ENCODE measurements at regions not wholly inside any gene's neighbourhood (a gene's known extent, or its start where the extent isn't known, plus 50 kb on each side); places are given as distances from the start of the nearest gene placed in this dataset.

DNA sequence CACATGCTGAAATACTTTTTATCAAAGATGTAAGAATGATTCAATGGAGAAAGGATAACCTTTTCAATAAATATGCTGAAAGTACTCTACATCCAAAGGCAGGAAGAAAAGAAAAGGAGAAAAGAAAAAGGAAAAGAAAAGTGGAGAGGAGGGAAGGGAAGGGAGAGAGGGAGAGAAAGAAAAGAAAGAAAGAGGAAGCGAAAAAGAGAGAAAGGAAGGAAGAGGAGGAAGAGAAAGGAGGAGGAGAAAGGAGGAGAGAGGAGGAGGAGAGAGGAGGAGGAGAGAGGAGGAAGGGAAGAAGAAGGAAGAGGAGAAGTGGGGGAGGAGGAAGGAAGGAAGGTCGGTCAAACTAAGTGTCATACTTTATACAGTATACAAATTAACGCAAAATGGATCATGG lies 297.4 kb upstream of the HSF2 start:
- TF ChIP-seq CTCF (IDR thresholded peaks at IDR 0.05) = no peak
- TF ChIP-seq POLR2AphosphoS5 (IDR thresholded peaks at IDR 0.05; ENCODE audit: low read depth, low read length) = no peak
- no peak for TF ChIP-seq SIN3A (IDR thresholded peaks at IDR 0.05; ENCODE audit: borderline replicate concordance, insufficient read depth, low read depth, low read length)
- TF ChIP-seq TCF7L2 (IDR thresholded peaks at IDR 0.05; ENCODE audit: low read depth, low read length) = no peak
- TF ChIP-seq, protein P1, sequence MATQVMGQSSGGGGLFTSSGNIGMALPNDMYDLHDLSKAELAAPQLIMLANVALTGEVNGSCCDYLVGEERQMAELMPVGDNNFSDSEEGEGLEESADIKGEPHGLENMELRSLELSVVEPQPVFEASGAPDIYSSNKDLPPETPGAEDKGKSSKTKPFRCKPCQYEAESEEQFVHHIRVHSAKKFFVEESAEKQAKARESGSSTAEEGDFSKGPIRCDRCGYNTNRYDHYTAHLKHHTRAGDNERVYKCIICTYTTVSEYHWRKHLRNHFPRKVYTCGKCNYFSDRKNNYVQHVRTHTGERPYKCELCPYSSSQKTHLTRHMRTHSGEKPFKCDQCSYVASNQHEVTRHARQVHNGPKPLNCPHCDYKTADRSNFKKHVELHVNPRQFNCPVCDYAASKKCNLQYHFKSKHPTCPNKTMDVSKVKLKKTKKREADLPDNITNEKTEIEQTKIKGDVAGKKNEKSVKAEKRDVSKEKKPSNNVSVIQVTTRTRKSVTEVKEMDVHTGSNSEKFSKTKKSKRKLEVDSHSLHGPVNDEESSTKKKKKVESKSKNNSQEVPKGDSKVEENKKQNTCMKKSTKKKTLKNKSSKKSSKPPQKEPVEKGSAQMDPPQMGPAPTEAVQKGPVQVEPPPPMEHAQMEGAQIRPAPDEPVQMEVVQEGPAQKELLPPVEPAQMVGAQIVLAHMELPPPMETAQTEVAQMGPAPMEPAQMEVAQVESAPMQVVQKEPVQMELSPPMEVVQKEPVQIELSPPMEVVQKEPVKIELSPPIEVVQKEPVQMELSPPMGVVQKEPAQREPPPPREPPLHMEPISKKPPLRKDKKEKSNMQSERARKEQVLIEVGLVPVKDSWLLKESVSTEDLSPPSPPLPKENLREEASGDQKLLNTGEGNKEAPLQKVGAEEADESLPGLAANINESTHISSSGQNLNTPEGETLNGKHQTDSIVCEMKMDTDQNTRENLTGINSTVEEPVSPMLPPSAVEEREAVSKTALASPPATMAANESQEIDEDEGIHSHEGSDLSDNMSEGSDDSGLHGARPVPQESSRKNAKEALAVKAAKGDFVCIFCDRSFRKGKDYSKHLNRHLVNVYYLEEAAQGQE (IDR thresholded peaks at IDR 0.05; ENCODE audit: insufficient read depth in 1 of 2, low read depth in 2 of 2, low read length in 1 of 2) = no peak
- ChIA-PET POLR2A (no interaction called here), CTCF (no interaction called here)
- ATAC-seq = no peak
- H3K36me3 ChIP-seq (ENCODE audit: control insufficient read depth, insufficient read depth, low read length) = no peaks in the 10 kb centered on the region
- H3K27ac ChIP-seq (ENCODE audit: low read length) = no peak overlapping the region
- intact Hi-C loops (cut with micrococcal nuclease; ENCODE audit: unreplicated experiment) = no loop called here
- BruUV-seq (replicated peaks) = no TSS peak
- DNase-seq (ENCODE audit: low read depth, low spot score) = no peak
- no peaks in the 10 kb centered on the region for H3K4me1 ChIP-seq (ENCODE audit: control insufficient read depth, insufficient read depth, low read length)
- in situ Hi-C loops (cut with HindIII; ENCODE audit: low pct_unique_long_range_greater_than_20kb, low sequenced_read_pairs) = no loop called here
- no peaks in the 10 kb centered on the region for H3K9me3 ChIP-seq (ENCODE audit: control insufficient read depth, insufficient read depth, low read depth, low read length)
- no peaks in the 10 kb centered on the region for H3K27me3 ChIP-seq (ENCODE audit: control insufficient read depth, insufficient read depth, low read length)
- no peak overlapping the region for H3K4me3 ChIP-seq (ENCODE audit: low read depth in 2 of 2, low read length in 2 of 2)

GRCh38 chr6:122107256-122107852 lies 292.1 kb upstream of the HSF2 start:
- ATAC-seq (no peak), DNase-seq (ENCODE audit: low read depth, low spot score) (no peak)
- Histone ChIP-seq H3K27me3 (ENCODE audit: control insufficient read depth, insufficient read depth, low read length) (no peaks in the 10 kb centered on the region), H3K4me1 (ENCODE audit: control insufficient read depth, insufficient read depth, low read length) (no peaks in the 10 kb centered on the region), H3K36me3 (ENCODE audit: control insufficient read depth, insufficient read depth, low read length) (no peaks in the 10 kb centered on the region), H3K27ac (ENCODE audit: low read length) (no peak overlapping the region), H3K9me3 (ENCODE audit: control insufficient read depth, insufficient read depth, low read depth, low read length) (no peaks in the 10 kb centered on the region), H3K4me3 (ENCODE audit: low read depth in 2 of 2, low read length in 2 of 2) (no peak overlapping the region)
- in situ Hi-C loops (cut with HindIII; ENCODE audit: low pct_unique_long_range_greater_than_20kb, low sequenced_read_pairs) = no loop called here
- POLR2A ChIA-PET = no interaction called here
- BruUV-seq (replicated peaks) = no TSS peak
- CTCF ChIA-PET = no interaction called here
- intact Hi-C loops (cut with micrococcal nuclease; ENCODE audit: unreplicated experiment) = no loop called here
- no peak for TF ChIP-seq TCF7L2 (IDR thresholded peaks at IDR 0.05; ENCODE audit: low read depth, low read length)
- no peak for TF ChIP-seq POLR2AphosphoS5 (IDR thresholded peaks at IDR 0.05; ENCODE audit: low read depth, low read length)

GRCh38 chr6:122109075-122109474 lies 290.4 kb upstream of the HSF2 start:
- in situ Hi-C loops (cut with HindIII; ENCODE audit: low pct_unique_long_range_greater_than_20kb, low sequenced_read_pairs) (no loop called here), intact Hi-C loops (cut with micrococcal nuclease; ENCODE audit: unreplicated experiment) (no loop called here)
- BruUV-seq (replicated peaks) = no TSS peak
- no peak for DNase-seq (ENCODE audit: low read depth, low spot score)
- POLR2A ChIA-PET = no interaction called here
- Histone ChIP-seq H3K27me3 (ENCODE audit: control insufficient read depth, insufficient read depth, low read length) (no peaks in the 10 kb centered on the region), H3K27ac (ENCODE audit: low read length) (no peak overlapping the region), H3K9me3 (ENCODE audit: control insufficient read depth, insufficient read depth, low read depth, low read length) (no peaks in the 10 kb centered on the region), H3K36me3 (ENCODE audit: control insufficient read depth, insufficient read depth, low read length) (no peaks in the 10 kb centered on the region), H3K4me1 (ENCODE audit: control insufficient read depth, insufficient read depth, low read length) (no peaks in the 10 kb centered on the region), H3K4me3 (ENCODE audit: low read depth in 2 of 2, low read length in 2 of 2) (no peak overlapping the region)
- no peak for TF ChIP-seq CTCF (IDR thresholded peaks at IDR 0.05)
- no peak for TF ChIP-seq SIN3A (IDR thresholded peaks at IDR 0.05; ENCODE audit: borderline replicate concordance, insufficient read depth, low read depth, low read length)
- CTCF ChIA-PET = no interaction called here
- ATAC-seq = no peak

Data from Panc1 (cell line).